MM.1S (cell line): ENCODE measurements at regions not wholly inside any gene's neighbourhood (a gene's known extent, or its start where the extent isn't known, plus 50 kb on each side); places are given as distances from the start of the nearest gene placed in this dataset.

ENCODE experiments used
- CTCF ChIP-seq: fragments of 300-600 bp; sonication (generic); IDR thresholded peaks from 2 replicates; pipeline ENCODE4 v1.5.1; 2016; ENCODE audit warnings: antibody characterized with exemption, low read length, mixed read lengths
- EZH2 ChIP-seq: fragments of 300-600 bp; sonication (generic); optimal IDR thresholded peaks from 2 replicates; pipeline ENCODE3; 2017; ENCODE audit warnings: low read depth, mild to moderate bottlenecking, antibody characterized with exemption, low read length, mixed read lengths
- EZH2phosphoT487 ChIP-seq: fragments of 300-600 bp; sonication (generic); IDR thresholded peaks from 2 replicates; pipeline ENCODE4 v1.6.1; 2018; ENCODE audit warnings: antibody characterized with exemption, low read length

DNA sequence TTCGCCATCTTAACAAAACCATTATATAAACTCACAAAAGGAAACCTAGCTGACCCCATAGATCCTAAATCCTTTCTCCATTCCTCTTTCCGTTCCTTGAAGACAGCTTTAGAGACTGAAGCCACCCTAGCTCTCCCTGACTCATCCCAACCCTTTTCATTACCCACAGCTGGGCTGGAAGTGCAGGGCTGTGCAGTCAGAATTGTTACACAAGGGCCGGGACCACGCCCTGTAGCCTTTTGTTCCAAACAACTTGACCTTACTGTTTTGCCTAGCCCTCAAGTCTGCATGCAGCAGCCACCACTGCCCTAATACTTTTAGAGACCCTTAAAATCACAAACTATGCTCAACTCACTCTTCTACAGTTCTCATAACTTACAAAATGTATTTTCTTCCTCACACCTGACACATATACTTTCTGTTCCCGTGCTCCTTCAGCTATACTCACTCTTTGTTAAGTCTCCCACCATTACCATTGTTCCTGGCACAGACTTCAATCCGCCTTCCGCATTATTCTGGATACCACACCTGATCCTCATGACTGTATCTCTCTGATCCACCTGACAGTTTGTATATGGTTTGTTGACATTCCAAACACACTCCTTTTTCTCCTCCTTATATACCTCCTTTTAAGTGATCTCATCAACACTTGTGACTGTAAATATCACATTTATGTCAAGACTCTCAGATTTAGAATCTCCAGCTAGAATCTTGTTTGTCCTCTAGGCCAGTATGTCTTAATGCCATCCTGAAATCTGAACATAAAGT, 208.7 kb downstream of the KITLG start:
- no peak for TF ChIP-seq CTCF
- no peak for TF ChIP-seq EZH2
- TF ChIP-seq EZH2phosphoT487: no peak
